ENCODE measurements at regions not wholly inside any gene's neighbourhood (a gene's known extent, or its start where the extent isn't known, plus 50 kb on each side); places are given as distances from the start of the nearest gene placed in this dataset.
"Not testable (repeated sequence)": the region's sequence is repeated elsewhere in the genome, so short reads cannot be mapped to it uniquely, and the experiment has no call there.

GRCh38 chr14:103186909-103187586, 63.8 kb downstream of the TNFAIP2 start:
- DNase-seq (ENCODE audit: low spot score in 2 of 2) (no peak), ATAC-seq (ENCODE audit: low read depth) (no peak)
- Mint-ChIP-seq H3K27me3 (peaks cover 41% of the 10 kb centered on the region), H3K27ac (no peak overlapping the region), H3K36me3 (no peaks in the 10 kb centered on the region), H3K4me1 (peaks cover 3% of the 10 kb centered on the region), H3K4me3 (no peak overlapping the region), H3K9me3 (no peaks in the 10 kb centered on the region)

- peaks cover 4% of the 10 kb centered on the region for H3K9me3 Mint-ChIP-seq
- H3K4me1 Mint-ChIP-seq: peaks cover 3% of the 10 kb centered on the region
- peaks cover 42% of the 10 kb centered on the region for H3K27me3 Mint-ChIP-seq
- no peaks in the 10 kb centered on the region for H3K36me3 Mint-ChIP-seq
- H3K4me3 Mint-ChIP-seq: no peak overlapping the region
- H3K27ac Mint-ChIP-seq: no peak overlapping the region
- DNase-seq (ENCODE audit: low spot score in 2 of 2) (no peak), ATAC-seq (ENCODE audit: low read depth) (no peak)
Measured at GRCh38 chr14:103187911-103188310, 64.7 kb downstream of the TNFAIP2 start.

GRCh38 chr14:103188810-103189480, 65.7 kb downstream of the TNFAIP2 start:
- no peaks in the 10 kb centered on the region for H3K36me3 Mint-ChIP-seq
- ATAC-seq (ENCODE audit: low read depth) (peak; percentile 34), DNase-seq (ENCODE audit: low spot score in 2 of 2) (no peak)
- peaks cover 3% of the 10 kb centered on the region for H3K4me1 Mint-ChIP-seq
- peaks cover 4% of the 10 kb centered on the region for H3K9me3 Mint-ChIP-seq
- H3K27me3 Mint-ChIP-seq: peaks cover 40% of the 10 kb centered on the region
- H3K27ac Mint-ChIP-seq: no peak overlapping the region
- H3K4me3 Mint-ChIP-seq: no peak overlapping the region

- H3K4me3 Mint-ChIP-seq: peak overlapping the region; percentile 60
- no peak overlapping the region for H3K27ac Mint-ChIP-seq
- peaks cover 4% of the 10 kb centered on the region for H3K9me3 Mint-ChIP-seq
- peaks cover 39% of the 10 kb centered on the region for H3K27me3 Mint-ChIP-seq
- DNase-seq (ENCODE audit: low spot score in 2 of 2) (no peak), ATAC-seq (ENCODE audit: low read depth) (no peak)
- peaks cover 3% of the 10 kb centered on the region for H3K4me1 Mint-ChIP-seq
- no peaks in the 10 kb centered on the region for H3K36me3 Mint-ChIP-seq
Measured at GRCh38 chr14:103189481-103190470, 66.5 kb downstream of the TNFAIP2 start.

GRCh38 chr14:103190741-103191140, 67.5 kb downstream of the TNFAIP2 start:
- no peak for ATAC-seq (ENCODE audit: low read depth)
- peaks cover 3% of the 10 kb centered on the region for H3K4me1 Mint-ChIP-seq
- peaks cover 4% of the 10 kb centered on the region for H3K9me3 Mint-ChIP-seq
- no peak overlapping the region for H3K4me3 Mint-ChIP-seq
- no peak for DNase-seq (ENCODE audit: low spot score in 2 of 2)
- H3K27me3 Mint-ChIP-seq: peaks cover 39% of the 10 kb centered on the region
- no peaks in the 10 kb centered on the region for H3K36me3 Mint-ChIP-seq
- H3K27ac Mint-ChIP-seq: no peak overlapping the region

- Mint-ChIP-seq H3K36me3 (no peaks in the 10 kb centered on the region), H3K9me3 (peaks cover 4% of the 10 kb centered on the region), H3K4me3 (no peak overlapping the region), H3K4me1 (peaks cover 3% of the 10 kb centered on the region), H3K27me3 (peaks cover 38% of the 10 kb centered on the region), H3K27ac (no peak overlapping the region)
- DNase-seq (ENCODE audit: low spot score in 2 of 2): no peak
- no peak for ATAC-seq (ENCODE audit: low read depth)
Measured at GRCh38 chr14:103191844-103192243, 68.6 kb downstream of the TNFAIP2 start.

- no peak for ATAC-seq (ENCODE audit: low read depth)
- peaks cover 34% of the 10 kb centered on the region for H3K27me3 Mint-ChIP-seq
- peaks cover 3% of the 10 kb centered on the region for H3K4me1 Mint-ChIP-seq
- H3K36me3 Mint-ChIP-seq: no peaks in the 10 kb centered on the region
- no peak overlapping the region for H3K4me3 Mint-ChIP-seq
- no peak overlapping the region for H3K27ac Mint-ChIP-seq
- H3K9me3 Mint-ChIP-seq: peaks cover 4% of the 10 kb centered on the region
- DNase-seq (ENCODE audit: low spot score in 2 of 2): no peak
Measured at GRCh38 chr14:103192246-103192840, 69.1 kb downstream of the TNFAIP2 start.

- DNase-seq (ENCODE audit: low spot score in 2 of 2); H3K4me3 Mint-ChIP-seq; H3K27ac Mint-ChIP-seq; H3K4me1 Mint-ChIP-seq; H3K36me3 Mint-ChIP-seq; ATAC-seq (ENCODE audit: low read depth); H3K9me3 Mint-ChIP-seq: not testable (repeated sequence)
- peaks cover 31% of the 10 kb centered on the region for H3K27me3 Mint-ChIP-seq
Measured at GRCh38 chr14:103192861-103193260, 69.6 kb downstream of the TNFAIP2 start.

- H3K27ac Mint-ChIP-seq; ATAC-seq (ENCODE audit: low read depth); DNase-seq (ENCODE audit: low spot score in 2 of 2); H3K4me1 Mint-ChIP-seq; H3K9me3 Mint-ChIP-seq; H3K36me3 Mint-ChIP-seq; H3K4me3 Mint-ChIP-seq: not testable (repeated sequence)
- H3K27me3 Mint-ChIP-seq: peaks cover 26% of the 10 kb centered on the region
Measured at GRCh38 chr14:103193491-103193890, 70.2 kb downstream of the TNFAIP2 start.

GRCh38 chr14:103194256-103195045, 71.2 kb downstream of the TNFAIP2 start:
- H3K36me3 Mint-ChIP-seq: no peaks in the 10 kb centered on the region
- H3K27me3 Mint-ChIP-seq: peaks cover 26% of the 10 kb centered on the region
- peaks cover 4% of the 10 kb centered on the region for H3K9me3 Mint-ChIP-seq
- no peak overlapping the region for H3K4me3 Mint-ChIP-seq
- H3K27ac Mint-ChIP-seq: no peak overlapping the region
- H3K4me1 Mint-ChIP-seq: no peaks in the 10 kb centered on the region
- ATAC-seq (ENCODE audit: low read depth) (no peak), DNase-seq (ENCODE audit: low spot score in 2 of 2) (no peak)

- Mint-ChIP-seq H3K4me1 (no peaks in the 10 kb centered on the region), H3K9me3 (peaks cover 5% of the 10 kb centered on the region), H3K36me3 (no peaks in the 10 kb centered on the region), H3K4me3 (no peak overlapping the region), H3K27me3 (peaks cover 16% of the 10 kb centered on the region), H3K27ac (no peak overlapping the region)
- DNase-seq (ENCODE audit: low spot score in 2 of 2): no peak
- no peak for ATAC-seq (ENCODE audit: low read depth)
Measured at GRCh38 chr14:103195828-103196615, 72.8 kb downstream of the TNFAIP2 start.

GRCh38 chr14:103196716-103197115, 73.5 kb downstream of the TNFAIP2 start:
- Mint-ChIP-seq H3K4me3 (no peak overlapping the region), H3K4me1 (no peaks in the 10 kb centered on the region), H3K36me3 (no peaks in the 10 kb centered on the region), H3K9me3 (peaks cover 6% of the 10 kb centered on the region), H3K27me3 (peaks cover 15% of the 10 kb centered on the region), H3K27ac (no peak overlapping the region)
- DNase-seq (ENCODE audit: low spot score in 2 of 2) (no peak), ATAC-seq (ENCODE audit: low read depth) (no peak)
